ENCODE measurements at regions not wholly inside any gene's neighbourhood (a gene's known extent, or its start where the extent isn't known, plus 50 kb on each side); places are given as distances from the start of the nearest gene placed in this dataset.
A peak's percentile ranks its signal among the peaks of the same experiment; 100 is the strongest.
"Not testable (repeated sequence)": the region's sequence is repeated elsewhere in the genome, so short reads cannot be mapped to it uniquely, and the experiment has no call there.

DNA sequence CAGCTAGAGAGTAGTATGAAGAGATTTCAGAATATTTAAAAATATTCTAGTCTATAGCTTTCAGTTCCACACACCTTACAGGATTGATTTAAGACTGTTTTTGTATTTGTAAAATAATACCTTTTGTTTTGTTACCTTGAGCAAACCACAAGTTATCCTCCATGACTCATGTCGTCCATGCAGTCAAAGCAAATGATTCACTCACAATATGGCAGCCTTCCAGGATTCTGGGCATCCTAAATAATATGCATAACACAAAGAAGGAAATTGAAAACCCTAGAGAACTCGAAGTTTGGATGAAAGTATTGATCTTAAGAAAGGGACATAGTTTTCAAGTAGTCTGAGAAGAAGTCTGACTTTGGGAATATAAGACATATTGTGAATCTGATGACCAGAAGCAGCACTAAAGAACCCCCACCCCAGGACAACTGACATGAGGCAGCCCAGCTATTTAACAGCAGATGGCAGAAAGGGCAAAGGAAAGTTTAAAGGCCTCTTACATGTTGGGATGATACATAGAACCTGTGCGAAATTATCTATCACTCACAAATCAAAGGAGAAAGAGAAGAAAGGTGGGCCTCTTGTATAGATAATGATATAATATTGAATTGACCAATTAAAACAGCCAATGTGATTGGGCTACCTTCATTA lies 857.9 kb downstream of the BRINP3 start:
- peak; percentile 24 for DNase-seq (ENCODE audit: low spot score)

DNA sequence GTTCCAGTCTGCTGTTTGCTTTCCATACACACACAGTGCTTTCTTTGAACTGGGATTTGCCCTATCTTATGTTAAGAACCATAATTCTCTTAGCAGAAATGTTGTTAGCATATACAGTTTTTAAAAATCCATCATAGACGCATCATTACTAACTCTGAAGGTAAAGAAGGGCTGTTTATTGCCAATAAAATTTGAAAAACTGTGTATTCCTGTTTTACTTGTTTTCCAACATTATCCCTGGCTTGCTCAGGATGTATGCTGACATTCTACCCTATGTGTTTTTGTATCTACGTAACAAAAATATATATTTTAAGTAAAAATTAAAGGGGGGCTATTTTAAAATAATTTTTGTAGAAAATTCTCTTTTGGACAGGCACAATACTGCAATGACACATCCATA lies 857.2 kb downstream of the BRINP3 start:
- no peak for DNase-seq (ENCODE audit: low spot score)

- DNase-seq (ENCODE audit: low spot score), result no peak
These were observed 854.3 kb downstream of the BRINP3 start for GRCh38 chr1:189623336-189623735.

- no peak for DNase-seq (ENCODE audit: low spot score)
These were observed 850.2 kb downstream of the BRINP3 start for GRCh38 chr1:189627427-189627826.

DNA sequence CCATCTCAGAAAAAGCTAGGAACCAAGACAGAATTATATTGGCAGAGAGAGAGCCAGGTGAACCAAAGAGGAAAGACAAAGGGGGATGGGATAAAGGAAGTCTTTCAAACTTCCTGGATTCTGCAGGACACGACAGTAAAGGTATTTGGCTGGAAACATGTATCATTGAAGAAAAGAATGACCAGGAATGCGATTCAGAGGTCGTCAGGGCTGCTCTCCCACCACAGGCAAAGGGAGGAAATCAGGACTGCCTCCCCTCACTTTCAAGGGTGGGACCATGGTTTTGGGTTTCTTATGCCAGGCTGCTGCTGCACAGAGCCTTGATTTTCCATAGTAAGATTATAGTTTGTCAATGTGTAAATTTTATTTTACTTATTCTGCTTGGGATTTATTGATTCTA lies 848.8 kb downstream of the BRINP3 start:
- no peak for DNase-seq (ENCODE audit: low spot score)

- no peak for DNase-seq (ENCODE audit: low spot score)
These were observed 844.0 kb downstream of the BRINP3 start for GRCh38 chr1:189633658-189634057.

- no peak for DNase-seq (ENCODE audit: low spot score)
These were observed 840.6 kb downstream of the BRINP3 start for GRCh38 chr1:189637041-189637440.

GRCh38 chr1:189644156-189644555 lies 833.5 kb downstream of the BRINP3 start:
- not testable (repeated sequence) for DNase-seq (ENCODE audit: low spot score)

GRCh38 chr1:189644970-189645369 lies 832.7 kb downstream of the BRINP3 start:
- DNase-seq (ENCODE audit: low spot score), result no peak

GRCh38 chr1:189646066-189646465 lies 831.6 kb downstream of the BRINP3 start:
- no peak for DNase-seq (ENCODE audit: low spot score)

DNA sequence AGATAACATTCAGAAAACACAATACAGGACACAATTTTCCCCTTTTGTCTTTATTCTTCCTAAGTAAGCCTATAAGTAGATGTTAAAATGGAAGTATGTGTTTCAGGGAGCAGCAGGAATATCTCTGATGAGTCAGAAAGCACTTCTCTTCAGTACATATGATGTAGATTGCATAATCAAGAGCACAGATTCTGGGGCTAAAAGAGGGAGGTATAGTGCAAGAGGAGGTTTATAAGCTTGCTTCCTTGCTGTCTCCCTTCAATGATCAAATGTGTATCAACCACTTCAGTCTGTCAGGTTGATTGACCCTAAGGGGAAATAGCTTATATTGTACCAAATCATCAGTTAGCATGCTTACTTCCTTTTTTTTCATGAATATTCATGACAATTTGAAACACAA lies 822.8 kb downstream of the BRINP3 start:
- no peak for DNase-seq (ENCODE audit: low spot score)

- no peak for DNase-seq (ENCODE audit: low spot score)
These were observed 820.8 kb downstream of the BRINP3 start for GRCh38 chr1:189656628-189657530.

DNA sequence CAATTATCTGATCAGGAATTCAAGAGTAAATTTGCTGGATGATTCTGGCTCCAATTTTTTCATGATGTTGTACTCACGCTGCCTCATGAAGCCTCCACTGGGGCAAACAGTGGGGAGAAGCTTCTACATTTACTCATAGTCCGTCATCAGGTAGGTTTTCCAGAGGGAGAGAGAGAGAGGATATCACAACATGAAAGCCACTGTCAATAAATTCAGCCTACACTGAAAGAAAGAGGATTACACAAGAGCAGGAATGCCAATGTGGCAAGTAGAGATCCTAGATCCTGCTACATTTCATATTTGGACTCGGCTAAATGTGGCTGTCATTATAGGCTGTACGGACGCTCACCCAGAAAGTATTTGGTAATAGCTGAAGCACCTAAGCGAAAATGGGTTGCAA lies 819.9 kb downstream of the BRINP3 start:
- no peak for DNase-seq (ENCODE audit: low spot score)

- no peak for DNase-seq (ENCODE audit: low spot score)
These were observed 819.3 kb downstream of the BRINP3 start for GRCh38 chr1:189658381-189658780.

DNA sequence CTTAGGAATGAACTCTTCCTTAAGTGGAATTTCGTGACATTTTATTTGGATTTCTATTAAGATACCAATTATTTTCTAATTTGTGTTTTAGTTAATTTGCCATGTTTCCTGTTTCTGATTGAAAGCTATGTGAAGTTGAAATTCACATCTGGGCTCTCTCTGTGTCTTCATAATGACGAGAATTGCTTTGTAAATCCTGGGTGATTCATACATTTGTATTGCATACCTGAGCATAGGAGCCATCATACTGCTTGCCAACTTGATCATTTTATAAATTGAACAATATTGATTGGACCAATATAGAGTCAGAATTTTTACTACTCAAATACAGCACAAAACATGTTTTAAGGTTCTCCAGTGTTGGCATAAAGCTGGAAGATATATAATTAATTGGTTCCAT lies 817.9 kb downstream of the BRINP3 start:
- no peak for DNase-seq (ENCODE audit: low spot score)

DNA sequence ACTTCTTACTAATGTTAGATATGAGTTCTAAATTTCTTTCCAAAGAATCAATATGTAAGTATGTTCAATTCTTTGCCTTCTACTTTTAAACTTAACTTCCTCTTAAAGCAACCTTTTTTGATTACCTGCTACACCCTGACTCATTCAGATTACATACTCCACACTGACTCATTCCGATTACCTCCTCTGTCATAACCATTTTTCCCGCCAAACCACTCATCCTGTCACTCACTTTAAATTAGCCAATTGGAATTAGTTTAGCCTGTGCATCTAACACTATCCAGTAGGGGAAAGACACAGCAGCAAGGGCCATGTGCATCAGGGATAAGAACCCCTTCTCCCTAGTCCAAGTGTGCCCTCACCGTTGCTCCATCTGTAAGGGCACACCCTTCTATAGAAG lies 815.5 kb downstream of the BRINP3 start:
- no peak for DNase-seq (ENCODE audit: low spot score)

GRCh38 chr1:189669846-189670245 lies 807.8 kb downstream of the BRINP3 start:
- DNase-seq (ENCODE audit: low spot score), result no peak

GRCh38 chr1:189673217-189673616 lies 804.4 kb downstream of the BRINP3 start:
- peak; percentile 3 for DNase-seq (ENCODE audit: low spot score)

DNA sequence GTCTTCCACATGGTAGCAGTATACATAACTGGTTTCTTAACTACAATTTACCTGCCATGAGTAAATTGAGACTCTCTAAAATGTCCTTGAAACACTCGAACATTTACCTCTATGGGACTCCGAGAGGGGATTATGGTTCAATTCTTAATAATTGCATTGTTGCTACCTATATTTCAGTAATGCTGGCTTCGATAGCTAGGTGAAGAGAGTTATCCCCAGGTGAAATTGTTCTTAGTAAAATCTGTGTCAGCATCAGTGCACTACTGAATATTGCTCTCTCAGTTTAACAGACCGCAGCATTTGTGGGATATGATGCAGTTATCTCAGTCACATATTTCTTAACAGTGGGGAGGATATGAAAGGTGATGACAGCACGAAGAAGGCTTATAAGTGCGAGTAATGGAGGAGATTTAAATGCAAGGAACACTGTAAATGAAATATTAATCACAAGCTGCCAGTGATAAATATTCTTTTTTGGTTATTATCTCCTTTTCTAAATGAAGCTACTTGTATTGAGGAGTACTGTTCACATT lies 801.9 kb downstream of the BRINP3 start:
- peak; percentile 14 for DNase-seq (ENCODE audit: low spot score)

DNA sequence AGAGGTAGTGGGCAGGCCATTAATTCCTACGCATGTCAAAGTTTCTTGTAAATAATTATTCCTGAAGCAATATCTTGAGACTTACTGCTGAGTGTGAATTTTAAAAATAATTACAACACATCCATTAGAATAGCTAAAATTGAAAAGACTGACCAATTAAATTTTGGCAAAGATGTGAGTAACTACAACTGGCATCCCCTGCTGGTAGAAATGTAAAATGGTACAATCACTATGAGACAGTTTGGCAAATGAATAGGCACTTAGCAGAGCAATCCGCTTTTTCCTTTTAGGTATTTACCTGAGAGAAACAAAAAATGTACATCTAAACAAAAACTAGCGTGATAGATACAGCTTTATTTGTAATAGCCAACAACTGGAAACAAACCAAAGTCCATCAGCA lies 798.9 kb downstream of the BRINP3 start:
- DNase-seq (ENCODE audit: low spot score), result no peak

DNA sequence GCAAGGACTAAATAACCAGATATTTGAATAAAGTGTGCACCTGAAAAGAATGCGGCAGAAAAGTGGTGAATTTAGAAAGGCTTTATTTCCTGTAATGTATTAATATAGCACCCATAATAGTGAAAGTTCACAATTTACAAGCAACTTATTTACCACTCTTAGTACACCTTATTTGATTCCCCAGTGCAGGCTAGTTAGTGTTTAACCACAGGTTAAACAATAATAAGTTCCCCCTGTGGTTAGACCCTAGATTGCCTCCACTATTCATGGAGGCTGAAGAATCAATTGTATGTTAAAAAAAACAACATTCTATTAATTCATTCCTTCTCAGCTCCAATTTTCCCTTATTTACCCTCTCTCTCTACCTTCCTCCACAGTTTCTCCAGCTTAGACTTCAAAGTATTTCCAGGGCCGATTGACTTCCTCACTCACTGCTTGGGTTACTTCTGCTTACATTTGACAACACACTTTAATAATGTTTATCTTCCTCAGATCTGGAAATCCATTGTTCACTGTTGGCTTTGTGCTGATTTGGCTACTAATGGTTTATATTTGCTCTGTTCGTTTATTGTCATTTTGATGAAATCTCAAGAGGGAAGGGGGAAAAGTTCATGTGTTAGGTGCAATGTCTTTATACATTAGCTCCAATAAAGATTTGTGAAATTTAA lies 796.3 kb downstream of the BRINP3 start:
- no peak for DNase-seq (ENCODE audit: low spot score)

GRCh38 chr1:189682591-189682990 lies 795.1 kb downstream of the BRINP3 start:
- no peak for DNase-seq (ENCODE audit: low spot score)

All from umbilical cord (tissue), 1 donor.